ENCODE measurements at regions not wholly inside any gene's neighbourhood (a gene's known extent, or its start where the extent isn't known, plus 50 kb on each side); places are given as distances from the start of the nearest gene placed in this dataset.

DNA sequence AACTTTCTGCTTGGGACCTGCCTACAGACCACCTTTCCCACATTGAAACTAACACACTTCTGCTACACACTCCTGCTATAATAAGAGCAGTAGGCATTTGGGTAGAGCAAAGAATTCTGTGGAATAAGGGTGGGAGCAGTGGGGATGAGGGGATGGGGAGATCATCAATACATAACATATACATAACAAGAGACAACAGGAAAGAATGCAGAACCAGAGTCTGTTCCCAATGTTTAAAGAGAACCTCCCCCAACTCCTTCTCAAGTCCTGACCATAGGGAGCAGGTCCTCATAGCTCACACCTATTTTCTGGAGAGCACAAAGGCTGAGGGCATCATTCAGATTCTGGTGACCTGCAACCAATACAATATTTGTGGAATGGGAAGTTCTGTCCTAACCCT lies 121.6 kb upstream of the BARHL2 start:
- no peak for TF ChIP-seq ZNF274 (IDR thresholded peaks at IDR 0.05; ENCODE audit: low read depth, low read length)
- TF ChIP-seq SUZ12 (IDR thresholded peaks at IDR 0.05; ENCODE audit: extremely low read depth, insufficient read depth, insufficient read length): no peak
- TF ChIP-seq YY1 (IDR thresholded peaks at IDR 0.05; ENCODE audit: insufficient read depth, insufficient read length): no peak
